Small intestine (tissue), 7 donors: ENCODE measurements at regions not wholly inside any gene's neighbourhood (a gene's known extent, or its start where the extent isn't known, plus 50 kb on each side); places are given as distances from the start of the nearest gene placed in this dataset.

Source experiments
- DNase-seq, 2 donors: peaks; one replicate each; pipeline versions ENCODE4 v3.0.0 to v3.0.0-alpha.2; 2013
- FAIRE-seq: peaks from 2 replicates; lab custom pipeline; 2012; peaks lifted over from hg19 to GRCh38; lab: Jason Lieb, UNC
- H3K27ac ChIP-seq, 3 donors: one replicate each; pipeline ENCODE4 v1.5.1; 2013; ENCODE audit warnings: low read length in 2 of 3, mild to moderate bottlenecking in 2 of 3, control low read depth in 1 of 3, inconsistent platforms in 1 of 3, low read depth in 1 of 3, moderate library complexity in 1 of 3
- H3K27me3 ChIP-seq, 3 donors: one replicate each; pipeline ENCODE4 v1.6.1; 2013; ENCODE audit warnings: low read length in 3 of 3, inconsistent platforms in 1 of 3; ENCODE audit not compliant: control insufficient read depth in 3 of 3, insufficient read depth in 3 of 3
- H3K36me3 ChIP-seq, 3 donors: one replicate each; pipeline ENCODE4 v1.6.1; 2013; ENCODE audit warnings: low read length in 3 of 3, inconsistent platforms in 1 of 3, low read depth in 1 of 3, mild to moderate bottlenecking in 1 of 3, moderate library complexity in 1 of 3; ENCODE audit not compliant: control insufficient read depth in 3 of 3, insufficient read depth in 2 of 3
- H3K4me1 ChIP-seq, 3 donors: one replicate each; pipeline ENCODE4 v1.6.1; 2013; ENCODE audit warnings: low read length in 2 of 3, inconsistent platforms in 1 of 3, low read depth in 1 of 3, mild to moderate bottlenecking in 1 of 3, moderate library complexity in 1 of 3; ENCODE audit not compliant: control insufficient read depth in 3 of 3, insufficient read depth in 2 of 3
- H3K4me3 ChIP-seq, 3 donors: one replicate each; pipeline ENCODE4 v1.5.1; 2013; ENCODE audit warnings: low read length in 3 of 3, control low read depth in 1 of 3, inconsistent platforms in 1 of 3, low read depth in 1 of 3, mild to moderate bottlenecking in 1 of 3, moderate library complexity in 1 of 3
- H3K9me3 ChIP-seq, 2 donors: one replicate each; pipeline ENCODE4 v1.6.1; 2013; ENCODE audit warnings: low read depth in 1 of 2, low read length in 1 of 2; ENCODE audit not compliant: control insufficient read depth in 2 of 2, insufficient read depth in 1 of 2
- WGBS, 3 donors: extraction: QIAGEN DNeasy Blood & Tissue Kit; methylation state at CpG; one replicate each; pipeline ENCODE4 v1.1.7; 2013; 5-methylcytosine and 5-hydroxymethylcytosine counted together
- donor health status: healthy with polysubstance abuse.
- donor health status: control.
- donor health status: control.
- donor health status: Bipolar disorder and iron deficiency.
- donor health status: healthy.

DNA sequence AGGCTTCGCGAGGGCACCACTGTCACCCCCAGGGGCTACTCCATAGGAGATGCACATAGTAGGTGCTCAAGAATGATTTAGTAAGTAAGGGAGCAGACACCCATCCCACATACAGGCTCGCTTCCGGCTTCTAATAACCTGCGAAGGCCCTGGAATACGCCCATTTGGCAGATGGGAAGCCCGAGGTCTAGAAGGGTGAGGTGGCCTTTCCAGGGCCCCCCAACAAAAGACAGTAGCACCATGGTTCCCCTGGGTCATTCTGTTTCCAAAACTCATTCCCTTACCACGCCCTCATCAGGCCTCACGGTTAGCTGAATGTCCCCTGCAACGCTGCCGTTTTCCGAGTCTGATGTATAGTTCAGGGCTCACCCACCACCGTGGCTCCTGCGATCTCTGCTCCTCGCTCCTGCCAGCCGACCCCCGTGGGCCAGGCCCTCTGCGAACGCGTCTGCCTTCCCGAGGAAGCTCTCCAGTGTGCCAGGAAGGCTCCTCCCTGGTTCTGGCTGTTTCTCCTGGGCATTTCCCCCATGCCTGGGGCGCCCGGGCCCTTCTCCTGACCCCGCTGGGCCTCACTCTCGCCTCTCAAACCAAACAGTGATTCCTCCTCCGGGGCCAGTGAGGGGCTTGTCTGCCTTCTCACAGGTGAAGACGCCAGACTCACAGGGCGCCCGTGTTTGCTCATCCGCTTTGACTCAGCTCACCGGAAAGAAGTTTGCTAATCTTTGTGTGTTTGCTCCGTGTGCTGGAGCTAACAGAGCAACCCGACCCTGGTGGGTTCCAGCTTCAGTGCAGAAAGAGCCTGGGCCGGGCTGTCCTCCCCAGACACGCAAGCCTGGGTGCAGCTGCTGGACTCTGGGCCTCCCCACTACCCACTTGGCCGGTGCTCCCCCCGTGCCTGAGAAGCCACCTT is 86.6 kb downstream of the RTL6 start:
- H3K4me3 ChIP-seq = no peak overlapping the region
- no peaks in the 10 kb centered on the region for H3K9me3 ChIP-seq
- no peak overlapping the region for H3K27ac ChIP-seq
- FAIRE-seq (no peak), DNase-seq (peak in 1 of 2 donors; percentile 27)
- peaks cover 0 to 4% (median 0%) of the 10 kb centered on the region in 3 donors for H3K4me1 ChIP-seq
- no peaks in the 10 kb centered on the region for H3K36me3 ChIP-seq
- H3K27me3 ChIP-seq = no peaks in the 10 kb centered on the region
- 52 to 64% (median 56%) methylated on average over 37 of the region's 37 CpGs for WGBS, 3 donors

DNA sequence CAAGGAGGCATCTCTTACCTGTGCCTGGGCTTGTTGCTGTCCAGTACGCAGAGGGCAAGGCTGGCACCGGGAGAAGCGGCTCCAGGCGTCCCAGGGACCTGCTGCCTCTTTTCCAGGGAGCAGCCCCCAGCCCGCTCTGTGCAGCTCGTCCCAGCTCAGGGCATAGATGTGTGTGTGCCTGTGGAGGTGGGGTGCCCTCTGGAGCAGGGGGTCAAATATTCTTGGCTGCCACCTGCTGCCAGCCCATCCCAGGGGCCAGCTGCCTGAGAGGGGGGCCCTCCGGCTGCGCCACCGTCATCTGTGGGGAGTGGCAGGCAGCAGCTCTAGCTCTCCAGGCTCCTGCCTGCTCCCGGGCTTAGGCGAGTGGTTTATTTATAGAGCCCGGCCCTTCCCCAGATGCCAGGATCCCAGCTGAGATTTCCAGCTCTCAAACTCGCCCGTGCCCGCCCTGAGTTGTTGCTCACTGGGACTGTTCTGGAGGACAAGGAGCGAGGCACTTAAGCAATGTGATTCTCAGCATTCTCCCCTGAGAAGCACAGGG is 87.5 kb downstream of the RTL6 start:
- no peak for DNase-seq
- Histone ChIP-seq H3K4me1 (peaks cover 0 to 4% (median 0%) of the 10 kb centered on the region in 3 donors), H3K9me3 (no peaks in the 10 kb centered on the region), H3K36me3 (no peaks in the 10 kb centered on the region), H3K4me3 (no peak overlapping the region), H3K27me3 (no peaks in the 10 kb centered on the region), H3K27ac (no peak overlapping the region)
- 48 to 76% (median 62%) methylated on average over 16 of the region's 16 CpGs for WGBS, 3 donors
- no peak for FAIRE-seq

DNA sequence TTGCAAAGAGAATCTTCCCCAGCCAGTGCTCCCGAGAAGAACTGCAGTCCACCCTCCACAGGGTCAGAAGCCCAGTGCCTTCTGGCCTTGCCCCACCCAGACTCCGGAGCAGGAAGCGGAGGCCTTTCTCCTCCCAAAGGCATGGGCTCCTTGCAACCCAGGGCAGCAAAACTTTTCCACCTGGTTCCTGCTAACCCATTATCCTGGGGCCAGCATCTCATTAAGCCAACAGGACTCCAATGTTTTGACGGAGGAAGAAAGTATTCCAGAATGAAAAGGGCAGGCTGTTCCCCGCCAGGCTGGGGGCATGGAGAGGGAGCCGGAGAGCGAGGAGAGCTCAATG is 88.1 kb downstream of the RTL6 start:
- Histone ChIP-seq H3K4me3 (no peak overlapping the region), H3K4me1 (peaks cover 0 to 4% (median 0%) of the 10 kb centered on the region in 3 donors), H3K9me3 (no peaks in the 10 kb centered on the region), H3K36me3 (no peaks in the 10 kb centered on the region), H3K27ac (no peak overlapping the region), H3K27me3 (no peaks in the 10 kb centered on the region)
- DNase-seq = no peak
- 81 to 84% (median 82%) methylated on average over 7 of the region's 7 CpGs for WGBS, 3 donors
- FAIRE-seq = no peak

DNA sequence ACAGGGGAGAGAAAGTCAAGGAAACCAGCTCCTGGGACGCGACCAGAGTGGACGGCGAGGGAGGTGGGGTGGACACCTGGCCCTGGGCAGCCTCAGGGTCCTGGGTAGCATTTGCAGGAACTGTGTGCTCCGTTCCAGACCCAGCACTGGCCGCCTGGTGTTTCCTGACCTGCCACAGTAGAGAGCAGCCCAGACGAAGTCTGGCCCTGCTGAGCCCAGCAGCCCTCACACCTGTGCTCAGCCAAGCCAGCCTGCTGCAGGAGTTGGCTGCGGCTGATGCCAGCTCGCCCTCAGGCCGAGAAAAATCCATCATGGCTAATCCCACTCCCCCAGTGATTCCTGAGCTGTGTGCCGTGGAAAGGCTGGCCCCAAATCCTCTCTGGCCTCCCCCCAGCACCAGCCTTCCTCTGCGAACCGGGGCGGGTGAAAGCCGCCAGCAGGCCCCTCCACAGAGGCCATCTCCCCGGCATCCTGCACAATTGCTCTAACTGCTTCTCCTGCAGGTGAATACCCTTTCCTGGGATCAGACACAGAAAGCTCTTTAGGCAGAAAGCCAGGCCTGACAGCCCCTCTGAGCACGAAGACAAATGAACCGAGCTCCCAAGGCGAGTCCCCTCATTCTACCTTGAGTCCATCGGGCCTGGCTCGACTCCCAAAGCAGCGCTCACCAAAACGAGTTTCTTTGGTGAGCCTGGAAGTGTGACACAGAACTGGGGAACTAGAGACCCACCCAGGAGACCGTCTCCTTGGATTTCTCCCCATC is 88.6 kb downstream of the RTL6 start:
- Histone ChIP-seq H3K27me3 (no peaks in the 10 kb centered on the region), H3K9me3 (no peaks in the 10 kb centered on the region), H3K36me3 (no peaks in the 10 kb centered on the region), H3K4me1 (peaks cover 0 to 4% (median 0%) of the 10 kb centered on the region in 3 donors), H3K4me3 (no peak overlapping the region), H3K27ac (no peak overlapping the region)
- WGBS, 3 donors = 79 to 80% (median 79%) methylated on average over 24 of the region's 24 CpGs
- DNase-seq = no peak
- no peak for FAIRE-seq

DNA sequence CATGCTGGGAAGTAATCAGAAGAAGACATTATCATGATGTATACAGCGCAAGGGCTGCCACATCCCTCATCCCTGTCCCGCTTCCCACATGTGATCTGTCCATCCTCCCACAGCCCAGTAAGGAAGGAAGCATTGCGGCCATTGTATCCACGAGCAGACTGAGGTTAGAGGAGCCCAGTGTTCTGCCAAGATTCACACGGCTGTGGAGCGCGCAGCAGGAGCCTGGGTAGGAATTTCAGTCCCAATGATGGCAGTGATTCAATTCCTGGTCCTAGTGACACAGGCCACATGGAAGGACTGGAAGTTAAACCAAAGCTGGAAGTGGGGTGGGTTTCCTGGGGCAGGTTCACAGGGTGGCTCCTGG is 89.2 kb downstream of the RTL6 start:
- H3K4me1 ChIP-seq = peaks cover 0 to 4% (median 0%) of the 10 kb centered on the region in 3 donors
- no peak overlapping the region for H3K27ac ChIP-seq
- WGBS, 3 donors = 88 to 91% (median 90%) methylated on average over 7 of the region's 7 CpGs
- no peaks in the 10 kb centered on the region for H3K9me3 ChIP-seq
- no peak for FAIRE-seq
- H3K4me3 ChIP-seq = no peak overlapping the region
- no peak for DNase-seq
- H3K36me3 ChIP-seq = no peaks in the 10 kb centered on the region
- no peaks in the 10 kb centered on the region for H3K27me3 ChIP-seq

DNA sequence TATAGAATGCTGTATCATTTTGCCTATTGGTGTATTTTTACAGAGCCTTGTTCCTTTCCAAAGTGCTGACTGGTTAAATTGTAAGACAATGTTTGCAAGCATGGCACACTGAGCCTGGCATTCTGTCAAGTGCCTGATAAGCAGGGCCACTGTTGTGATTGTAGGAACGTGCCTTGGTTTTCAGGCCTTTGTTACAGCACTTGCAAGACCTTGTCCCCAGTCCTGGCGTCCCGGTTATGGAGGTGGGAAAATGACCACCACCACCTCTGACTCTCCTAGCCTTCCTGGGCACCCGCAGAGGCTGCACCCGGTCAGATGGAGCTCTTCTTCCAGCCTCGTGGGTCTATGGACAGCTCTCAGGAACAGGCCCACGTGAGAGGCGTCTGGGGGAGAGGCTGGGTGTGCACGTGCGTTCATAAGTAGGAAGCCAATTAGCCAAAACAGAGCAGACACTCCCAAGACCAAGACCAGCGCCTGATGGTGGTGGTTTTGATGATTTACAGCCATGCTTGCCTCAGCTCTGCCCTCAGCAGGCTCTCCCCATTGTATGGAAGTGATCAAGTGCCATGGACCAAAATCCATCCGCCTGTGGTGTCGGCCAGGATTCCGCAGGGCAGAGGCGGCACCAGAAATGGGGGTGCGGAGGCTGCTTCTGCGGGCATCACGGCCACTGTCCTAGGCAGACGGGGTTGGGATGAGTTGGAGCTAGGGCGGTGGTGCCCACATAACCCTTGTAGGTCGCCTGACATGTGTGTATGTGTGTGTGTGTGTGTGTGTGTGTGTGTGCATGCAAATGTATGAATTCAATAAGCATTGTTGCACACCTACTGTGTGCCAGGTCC is 89.8 kb downstream of the RTL6 start:
- H3K36me3 ChIP-seq = no peaks in the 10 kb centered on the region
- FAIRE-seq (no peak), DNase-seq (no peak)
- H3K4me1 ChIP-seq = peaks cover 0 to 4% (median 0%) of the 10 kb centered on the region in 3 donors
- H3K27me3 ChIP-seq = no peaks in the 10 kb centered on the region
- no peak overlapping the region for H3K27ac ChIP-seq
- no peaks in the 10 kb centered on the region for H3K9me3 ChIP-seq
- WGBS, 3 donors = 72 to 82% (median 73%) methylated on average over 21 of the region's 21 CpGs
- no peak overlapping the region for H3K4me3 ChIP-seq

DNA sequence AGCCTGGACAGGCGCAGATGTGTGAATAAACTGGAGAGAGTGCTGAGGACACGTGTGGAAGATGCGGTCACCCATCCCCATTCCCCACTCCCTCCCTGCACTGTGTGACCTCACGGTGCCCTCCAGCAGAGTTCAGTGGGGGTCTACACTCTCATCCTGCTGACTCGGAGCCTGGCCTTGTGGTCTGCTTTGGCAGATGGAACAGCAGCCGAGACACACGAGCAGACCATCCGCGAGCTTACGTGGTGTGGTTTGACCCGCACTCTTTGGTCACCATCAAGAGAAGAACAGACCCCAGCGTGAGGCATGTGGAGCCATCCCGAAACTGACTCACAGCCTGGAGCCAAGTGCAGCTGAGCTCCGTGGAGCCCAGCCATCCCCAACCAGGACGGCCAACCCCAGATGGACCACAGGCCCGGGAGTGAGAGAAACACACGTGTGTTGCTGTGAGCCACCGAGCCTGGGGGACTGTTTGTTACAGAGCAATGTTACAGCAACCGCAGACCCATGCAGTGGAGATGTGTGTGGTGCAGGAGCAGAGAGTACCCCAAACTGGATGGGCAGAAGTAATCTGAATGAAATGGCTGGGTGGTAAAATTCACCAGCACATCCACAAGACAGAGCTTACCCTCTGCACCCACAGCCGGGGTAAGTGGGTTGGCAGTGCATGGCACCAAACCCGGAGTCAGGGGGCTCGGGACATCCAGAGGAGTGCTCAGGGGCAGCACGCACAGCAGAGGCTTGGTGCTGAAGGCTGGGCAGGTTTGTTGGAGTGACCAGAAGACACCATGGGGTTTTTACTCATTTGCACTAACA is 90.7 kb downstream of the RTL6 start:
- 80 to 85% (median 84%) methylated on average over 23 of the region's 23 CpGs for WGBS, 3 donors
- DNase-seq (no peak), FAIRE-seq (no peak)
- no peak overlapping the region for H3K4me3 ChIP-seq
- no peaks in the 10 kb centered on the region for H3K27me3 ChIP-seq
- no peak overlapping the region for H3K27ac ChIP-seq
- H3K36me3 ChIP-seq = no peaks in the 10 kb centered on the region
- no peaks in the 10 kb centered on the region for H3K9me3 ChIP-seq
- peaks cover 0 to 4% (median 0%) of the 10 kb centered on the region in 3 donors for H3K4me1 ChIP-seq
